ENCODE measurements at regions not wholly inside any gene's neighbourhood (a gene's known extent, or its start where the extent isn't known, plus 50 kb on each side); places are given as distances from the start of the nearest gene placed in this dataset.
"Not testable (repeated sequence)": the region's sequence is repeated elsewhere in the genome, so short reads cannot be mapped to it uniquely, and the experiment has no call there.

DNA sequence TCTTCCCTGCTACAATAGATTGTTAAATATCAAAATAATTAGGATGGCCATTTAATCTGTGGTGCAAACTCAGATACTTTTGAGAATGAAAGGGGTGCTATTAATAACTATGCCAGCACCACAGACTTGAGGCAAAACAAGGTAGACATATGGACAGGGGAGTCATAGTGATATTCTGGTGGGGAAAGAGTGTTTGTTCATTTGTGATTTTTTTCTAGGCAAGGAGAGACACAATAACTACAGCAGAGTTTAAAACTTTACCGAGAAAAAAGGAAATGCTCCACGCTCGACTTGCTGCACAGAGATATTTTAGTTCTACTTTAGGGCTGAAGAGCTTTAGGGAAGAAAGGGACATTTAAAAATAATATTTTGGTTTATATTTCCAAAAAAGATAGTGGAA is 611.2 kb upstream of the GRM7 start:
- no peak for ATAC-seq
- no peak for DNase-seq
- intact Hi-C loops (cut with micrococcal nuclease) = no loop called here

DNA sequence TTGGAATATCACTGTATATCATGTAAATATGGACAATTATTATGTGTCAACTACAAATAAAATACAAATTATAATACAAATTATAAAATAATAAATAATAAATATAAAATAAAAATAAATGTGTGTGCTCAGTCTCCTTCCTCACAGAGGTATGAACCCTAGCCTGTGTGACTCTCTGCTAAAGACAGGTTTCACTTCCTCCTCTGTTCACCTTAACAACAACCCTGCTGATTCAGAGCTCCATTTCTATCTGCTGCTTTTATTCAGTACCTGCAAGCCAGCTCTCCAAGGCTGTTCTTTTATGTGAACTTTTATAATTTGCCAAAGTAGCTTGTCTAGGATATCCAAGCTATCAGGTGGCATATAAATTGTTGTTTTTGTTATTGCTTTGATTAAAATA is 610.7 kb upstream of the GRM7 start:
- intact Hi-C loops (cut with micrococcal nuclease) = no loop called here
- DNase-seq (no peak), ATAC-seq (no peak)

DNA sequence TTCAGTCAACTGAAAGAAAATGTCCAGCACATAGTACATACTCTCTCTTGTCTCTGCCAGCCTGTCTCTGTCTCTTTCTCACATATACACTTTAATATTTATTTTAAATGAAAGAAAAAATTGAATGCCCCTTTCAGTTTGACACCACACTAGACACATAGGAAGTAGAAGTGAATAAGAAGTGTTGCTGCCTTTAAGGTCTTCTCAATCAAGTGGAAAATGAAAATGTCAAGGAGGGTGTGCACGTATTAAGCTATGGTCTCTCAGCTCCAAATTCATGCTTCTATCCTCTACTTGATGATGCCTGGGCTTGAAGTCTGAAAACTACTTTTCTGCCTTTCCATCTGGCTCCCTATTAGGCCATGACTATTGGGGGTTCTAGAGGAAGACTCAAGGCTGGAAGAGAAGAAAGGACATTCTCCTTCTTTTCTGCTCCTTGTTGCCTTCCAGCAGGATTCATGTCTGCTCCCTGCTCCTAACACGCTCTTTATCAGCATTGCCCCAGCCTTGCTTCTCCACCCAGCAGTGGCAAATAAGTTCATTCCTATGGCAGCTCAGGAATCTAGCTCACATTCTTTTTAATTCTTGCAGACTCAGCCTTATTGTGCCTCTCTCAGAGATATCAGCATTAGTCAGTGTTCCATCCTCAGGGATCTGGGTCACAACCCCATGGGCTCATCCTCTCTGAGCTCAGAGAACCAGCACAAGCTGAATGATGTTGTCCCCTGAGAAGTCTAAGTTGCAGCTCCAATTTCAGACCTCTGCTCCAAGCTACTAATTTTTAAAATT is 609.1 kb upstream of the GRM7 start:
- intact Hi-C loops (cut with micrococcal nuclease) = no loop called here
- ATAC-seq = no peak
- no peak for DNase-seq

DNA sequence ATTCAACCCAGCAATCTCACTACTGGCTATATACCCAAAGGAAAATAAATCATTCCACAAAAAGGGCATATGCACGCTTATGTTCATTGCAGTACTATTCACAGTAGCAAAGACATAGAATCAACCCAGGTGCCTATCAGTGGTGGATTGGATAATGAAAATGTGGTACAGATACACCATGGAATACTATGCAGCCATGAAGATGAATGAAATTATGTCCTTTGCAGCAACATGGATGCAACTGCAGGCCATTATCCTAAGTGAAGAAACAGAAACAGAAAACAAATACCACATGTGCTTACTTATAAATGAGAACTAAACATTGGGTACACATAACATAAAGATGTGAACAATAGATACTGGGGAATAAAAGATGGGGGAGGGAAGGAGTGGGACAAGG is 606.4 kb upstream of the GRM7 start:
- DNase-seq = no peak
- intact Hi-C loops (cut with micrococcal nuclease) = no loop called here
- ATAC-seq = no peak

DNA sequence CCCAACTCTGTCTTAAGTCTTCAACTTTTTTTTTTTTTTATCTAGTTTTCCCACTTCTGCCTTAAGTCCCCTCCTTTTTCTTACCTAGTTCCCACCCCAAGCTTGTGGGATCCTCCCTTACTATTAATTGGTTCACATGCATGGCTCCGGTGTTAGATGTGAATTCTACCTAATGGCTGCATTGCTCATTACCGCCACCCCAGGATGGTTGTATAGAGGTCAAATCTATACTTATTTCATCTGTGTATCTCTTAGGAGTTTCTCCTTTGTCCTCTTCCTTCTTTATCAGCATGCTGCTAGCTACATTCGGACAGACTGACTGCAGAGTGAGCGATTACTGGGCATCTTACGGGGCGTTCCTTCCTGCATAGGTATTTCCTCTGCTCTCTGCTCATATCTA is 605.7 kb upstream of the GRM7 start:
- intact Hi-C loops (cut with micrococcal nuclease) = no loop called here
- no peak for ATAC-seq

DNA sequence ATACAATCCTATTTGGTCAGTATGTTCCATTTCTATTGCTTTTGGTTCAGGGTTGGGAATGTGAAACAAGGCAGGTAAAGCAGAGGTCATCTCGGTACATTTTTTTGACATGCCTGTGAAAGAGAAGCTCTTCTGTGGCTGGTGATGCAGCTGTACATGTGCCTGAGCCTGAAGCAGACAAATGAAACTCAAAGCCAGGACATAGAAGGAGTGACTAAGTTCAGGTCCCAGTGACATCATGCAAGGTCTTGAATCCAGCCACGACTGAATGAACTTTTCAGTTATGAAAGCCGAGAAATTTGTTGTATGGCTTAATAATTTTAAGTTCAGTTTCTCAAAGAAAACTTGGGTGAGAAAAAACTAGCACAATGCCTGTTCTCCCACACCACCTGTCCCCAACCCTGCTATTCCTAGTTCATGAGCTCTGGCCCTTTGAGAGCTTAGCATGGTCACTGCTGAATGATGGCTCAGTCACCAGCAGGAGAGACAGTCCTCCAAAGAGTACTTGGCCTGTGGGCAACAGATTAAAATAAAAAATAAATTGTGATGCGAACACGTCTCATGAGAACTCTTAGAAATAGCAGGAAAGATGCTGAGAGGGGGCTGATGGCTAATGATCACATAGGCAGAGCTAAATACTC is 600.2 kb upstream of the GRM7 start:
- ATAC-seq (no peak), DNase-seq (no peak)
- intact Hi-C loops (cut with micrococcal nuclease) = no loop called here

More for the DNA sequence above, 605.7 kb upstream of the GRM7 start:
- DNase-seq = no peak

DNA sequence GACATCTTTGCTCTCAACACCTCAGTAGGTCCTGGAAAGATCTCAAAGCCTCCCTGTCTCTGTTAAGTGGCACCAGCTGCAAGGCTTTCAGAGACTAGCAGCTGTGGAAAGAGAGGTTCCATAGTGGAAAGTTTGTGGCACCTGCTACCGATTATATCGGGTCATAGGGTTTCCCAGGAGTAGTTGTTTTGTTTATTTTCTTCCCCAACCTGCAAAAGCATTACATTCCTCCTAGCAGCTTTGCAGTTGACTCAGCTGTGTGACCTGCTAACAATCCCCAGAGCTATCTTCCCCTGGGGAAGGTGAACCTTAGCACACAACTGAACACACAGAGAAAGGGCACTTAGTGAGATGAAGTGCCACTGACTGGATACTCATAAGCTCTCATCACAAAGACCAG is 598.9 kb upstream of the GRM7 start:
- intact Hi-C loops (cut with micrococcal nuclease) = no loop called here
- ATAC-seq (no peak), DNase-seq (no peak)

DNA sequence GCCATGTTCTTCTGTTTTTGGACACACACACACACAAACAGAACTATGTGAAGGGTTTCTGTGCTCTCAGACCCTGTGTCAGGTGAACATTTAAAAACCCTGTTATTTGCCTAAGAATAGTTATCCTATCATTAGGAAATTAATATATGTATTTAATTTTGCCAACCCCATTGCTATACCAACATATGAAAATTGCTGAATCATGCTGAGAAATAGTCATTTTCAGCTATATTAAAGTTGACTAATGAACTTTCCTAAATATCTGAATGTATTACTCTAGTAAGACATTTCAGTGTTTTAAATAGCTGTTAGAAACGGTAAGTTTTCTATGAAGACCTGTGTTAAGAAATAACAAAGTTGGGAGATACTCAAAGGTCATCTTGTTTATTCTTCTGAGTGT is 596.9 kb upstream of the GRM7 start:
- no peak for ATAC-seq
- intact Hi-C loops (cut with micrococcal nuclease) = no loop called here
- DNase-seq = no peak

DNA sequence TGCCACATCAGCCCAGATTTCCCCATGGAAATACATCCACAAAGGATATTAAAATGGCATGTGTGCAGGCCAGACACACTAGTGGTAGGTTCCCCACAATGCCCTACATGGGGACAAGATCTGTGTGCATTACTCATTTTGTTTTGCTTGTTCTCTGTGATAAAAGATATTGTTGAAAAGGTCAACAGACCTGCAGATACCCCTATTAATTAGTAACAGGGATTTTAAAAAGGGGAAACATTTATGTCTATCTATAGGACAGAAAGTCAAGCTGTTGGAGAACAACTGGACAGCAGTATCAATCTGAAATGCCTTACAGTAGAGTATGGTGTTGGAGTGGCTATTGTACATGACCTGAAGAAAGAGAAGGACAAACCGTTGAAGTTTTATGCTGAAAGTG is 596.0 kb upstream of the GRM7 start:
- ATAC-seq = no peak
- intact Hi-C loops (cut with micrococcal nuclease) = no loop called here
- no peak for DNase-seq

DNA sequence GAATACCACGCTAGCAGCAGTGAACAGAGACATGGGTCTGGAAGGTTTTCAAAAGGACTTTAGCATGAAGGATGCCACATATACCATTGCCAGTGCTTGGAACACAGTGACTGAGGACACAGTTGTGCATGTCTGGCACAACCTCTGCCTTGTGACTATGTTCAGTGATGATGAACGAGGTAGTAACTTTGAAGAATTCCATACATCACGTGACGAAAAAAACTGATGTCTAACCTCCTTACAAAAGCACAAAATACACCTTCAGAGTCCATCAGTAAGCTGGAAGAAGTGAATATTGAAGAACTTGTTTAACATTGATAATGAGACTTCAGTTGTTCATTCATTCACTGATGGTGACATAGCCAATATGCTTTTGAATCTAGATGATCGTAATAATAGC is 594.8 kb upstream of the GRM7 start:
- DNase-seq (no peak), ATAC-seq (no peak)
- intact Hi-C loops (cut with micrococcal nuclease) = no loop called here

DNA sequence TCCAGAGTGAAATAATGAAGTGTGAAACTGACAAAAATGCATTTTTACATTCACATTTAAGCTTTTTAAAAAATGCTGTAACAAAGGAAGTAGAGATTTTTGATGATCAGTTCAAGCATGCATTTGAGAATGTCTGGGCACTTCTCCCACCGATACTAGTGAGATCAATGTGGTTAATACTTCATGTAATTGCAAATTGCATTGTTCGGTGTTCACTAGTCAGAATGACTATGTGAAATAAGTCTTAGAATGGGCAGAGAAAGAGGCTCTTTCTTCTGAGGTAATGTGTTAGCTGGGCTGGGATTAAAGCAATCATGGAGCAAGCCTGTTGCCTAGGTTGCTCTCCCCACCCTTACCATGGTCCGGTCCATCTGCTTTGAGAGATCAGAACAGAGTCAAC is 587.0 kb upstream of the GRM7 start:
- no peak for DNase-seq
- ATAC-seq = no peak
- intact Hi-C loops (cut with micrococcal nuclease) = no loop called here

DNA sequence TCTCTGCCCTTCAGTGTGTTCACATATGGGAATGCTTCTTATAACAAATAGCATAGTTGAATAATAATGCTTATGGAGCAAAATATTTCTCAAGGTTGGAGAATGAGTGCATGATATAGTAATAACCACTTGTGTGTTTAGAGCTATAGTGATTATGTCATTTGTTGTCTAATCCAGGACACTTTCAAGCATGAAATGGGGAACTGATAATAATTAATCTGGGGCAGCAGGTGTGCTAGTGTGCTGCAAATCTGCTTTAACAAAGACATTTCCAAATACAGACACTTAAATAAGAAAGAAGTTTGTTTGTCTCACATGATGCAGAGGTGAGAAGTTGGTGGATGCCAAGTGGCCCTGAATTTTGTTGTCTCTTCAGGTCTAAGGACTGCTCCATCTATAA is 579.3 kb upstream of the GRM7 start:
- no peak for DNase-seq
- no peak for ATAC-seq
- intact Hi-C loops (cut with micrococcal nuclease) = no loop called here

DNA sequence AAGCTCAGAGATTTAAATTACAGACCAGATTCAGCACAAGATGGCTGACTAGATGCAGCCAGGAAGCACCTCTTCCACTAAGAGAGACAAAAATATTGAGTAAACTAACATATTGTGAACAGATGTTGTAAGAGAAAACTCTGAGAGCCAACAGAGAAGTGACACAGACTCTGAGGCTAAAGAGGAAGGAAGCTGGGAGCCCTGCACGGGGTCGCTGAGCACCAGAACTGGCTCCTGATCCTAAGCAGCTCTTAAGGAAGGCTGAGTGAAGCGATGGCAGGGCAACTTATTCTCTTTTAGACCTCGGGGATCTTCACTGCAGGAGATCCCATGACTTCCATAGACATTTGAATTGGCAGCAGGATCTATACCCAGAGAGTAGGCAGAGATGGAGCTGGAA is 578.0 kb upstream of the GRM7 start:
- no peak for ATAC-seq
- intact Hi-C loops (cut with micrococcal nuclease) = no loop called here
- no peak for DNase-seq

DNA sequence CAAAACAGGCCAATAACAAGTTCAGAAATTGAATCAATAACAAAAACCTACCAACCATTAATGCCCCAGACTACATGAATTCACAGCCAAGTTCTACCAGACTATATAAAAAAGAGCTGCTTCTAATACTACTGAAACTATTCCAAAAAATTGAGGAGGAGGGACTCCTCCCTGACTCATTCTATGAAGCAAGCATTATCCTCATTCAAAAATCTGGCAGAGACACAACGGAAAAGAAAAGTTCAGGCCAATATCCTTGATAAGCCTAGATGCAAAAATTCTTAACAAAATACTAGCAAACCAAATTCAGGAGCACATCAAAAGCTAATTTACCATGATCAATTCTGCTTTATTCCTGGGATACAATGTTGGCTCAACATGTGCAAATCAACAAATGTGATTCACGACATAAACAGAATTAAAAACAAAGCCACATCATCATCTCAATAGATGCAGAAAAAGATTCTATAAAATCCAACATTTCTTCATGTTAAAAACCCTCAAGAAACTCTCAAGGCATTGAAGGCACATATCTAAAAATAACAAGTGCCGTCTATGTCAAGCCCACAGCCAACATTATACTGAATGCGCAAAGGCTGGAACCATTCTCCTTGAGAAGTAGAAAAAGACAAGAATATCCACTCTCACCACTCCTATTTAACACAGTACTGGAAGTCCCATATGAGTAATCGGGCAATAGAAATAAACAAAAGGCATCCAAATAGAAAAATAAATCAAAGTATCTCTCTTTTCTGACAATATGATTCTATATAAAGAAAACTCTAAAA is 573.6 kb upstream of the GRM7 start:
- intact Hi-C loops (cut with micrococcal nuclease) = no loop called here
- ATAC-seq = no peak
- no peak for DNase-seq

DNA sequence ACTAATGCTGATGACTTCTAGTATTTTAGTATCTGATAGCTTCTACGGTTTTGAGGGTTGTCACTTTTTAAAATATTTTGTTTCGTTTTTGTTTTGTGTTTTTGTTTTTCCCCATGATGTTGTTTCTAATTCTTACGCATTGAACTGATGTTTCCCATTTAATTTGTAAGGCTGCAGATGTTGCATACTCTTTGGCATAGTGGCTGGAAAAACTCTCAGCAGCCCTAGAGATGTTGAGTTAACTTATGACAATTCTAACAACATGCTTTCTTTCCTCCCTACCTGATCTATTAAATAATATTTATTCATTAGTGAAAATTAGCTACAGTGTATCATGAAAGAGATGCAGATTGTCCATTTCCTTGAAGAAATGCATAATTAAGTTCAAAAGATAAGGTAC is 559.3 kb upstream of the GRM7 start:
- DNase-seq = no peak
- intact Hi-C loops (cut with micrococcal nuclease) = no loop called here
- no peak for ATAC-seq

DNA sequence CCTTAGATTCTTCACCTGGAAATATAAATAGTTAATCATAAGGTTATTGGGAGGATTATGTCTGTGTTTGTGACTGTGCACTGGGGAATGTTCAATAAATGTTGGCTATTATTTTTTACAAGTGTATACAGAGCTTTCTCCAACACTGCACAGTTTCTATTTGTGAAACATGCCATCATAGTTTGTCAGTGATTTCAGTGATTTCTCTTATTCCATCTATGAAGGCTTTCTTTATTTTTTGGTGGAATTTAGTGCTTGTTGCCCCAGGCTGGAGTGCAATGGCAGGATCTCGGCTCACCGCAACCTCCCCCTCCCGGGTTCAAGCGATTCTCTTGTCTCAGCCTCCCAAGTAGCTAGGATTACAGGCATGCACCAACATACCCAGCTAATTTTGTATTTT is 545.0 kb upstream of the GRM7 start:
- peak; percentile 8 for DNase-seq
- no peak for ATAC-seq
- intact Hi-C loops (cut with micrococcal nuclease) = no loop called here

DNA sequence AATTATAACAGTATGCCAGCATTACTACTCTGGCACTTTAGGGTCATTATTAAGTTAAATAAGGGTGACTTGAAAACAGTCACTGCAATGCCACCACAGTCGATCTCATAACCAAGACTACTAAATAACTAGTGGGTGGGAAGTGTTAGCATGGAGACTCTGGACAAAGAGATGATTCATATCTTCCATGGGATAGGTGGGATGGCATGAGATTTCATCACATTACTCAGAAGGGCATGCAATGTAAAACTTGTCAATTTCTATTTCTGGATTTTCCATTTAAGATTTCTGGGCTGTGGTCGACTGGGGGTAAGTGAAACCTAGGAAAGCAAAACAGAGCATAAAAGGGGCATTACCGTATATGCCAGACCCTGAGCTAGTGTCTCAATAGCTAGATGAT is 538.9 kb upstream of the GRM7 start:
- DNase-seq (no peak), ATAC-seq (no peak)
- intact Hi-C loops (cut with micrococcal nuclease) = no loop called here

DNA sequence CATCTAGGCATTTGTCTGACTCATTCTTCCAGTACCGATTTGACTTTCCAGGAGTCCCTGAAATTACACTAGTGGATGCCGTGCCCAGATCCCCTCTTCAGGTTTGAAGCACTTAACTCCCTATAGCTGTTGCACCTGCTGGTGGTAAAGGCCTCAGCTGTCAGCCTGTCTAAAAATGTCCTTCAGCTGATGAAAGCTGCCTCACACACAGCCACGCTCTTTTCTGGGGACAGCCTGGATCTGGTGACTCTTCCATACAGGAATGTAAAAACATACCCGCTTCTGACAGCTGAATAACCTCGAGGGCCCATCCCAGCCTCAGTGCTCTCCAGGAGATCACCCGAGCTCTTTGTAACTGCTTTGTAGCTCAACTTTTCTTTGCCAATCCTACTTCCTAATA is 534.1 kb upstream of the GRM7 start:
- intact Hi-C loops (cut with micrococcal nuclease) = no loop called here
- ATAC-seq = no peak
- no peak for DNase-seq

DNA sequence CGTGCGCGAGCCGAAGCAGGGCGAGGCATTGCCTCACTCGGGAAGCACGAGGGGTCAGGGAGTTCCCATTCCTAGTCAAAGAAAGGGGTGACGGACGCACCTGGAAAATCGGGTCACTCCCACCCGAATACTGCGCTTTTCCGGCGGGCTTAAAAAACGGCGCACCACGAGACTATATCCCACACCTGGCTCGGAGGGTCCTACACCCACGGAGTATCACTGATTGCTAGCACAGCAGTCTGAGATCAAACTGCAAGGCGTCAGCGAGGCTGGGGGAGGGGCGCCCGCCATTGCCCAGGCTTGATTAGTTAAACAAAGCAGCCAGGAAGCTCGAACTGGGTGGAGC is 520.0 kb upstream of the GRM7 start:
- intact Hi-C loops (cut with micrococcal nuclease); ATAC-seq; DNase-seq: not testable (repeated sequence)

DNA sequence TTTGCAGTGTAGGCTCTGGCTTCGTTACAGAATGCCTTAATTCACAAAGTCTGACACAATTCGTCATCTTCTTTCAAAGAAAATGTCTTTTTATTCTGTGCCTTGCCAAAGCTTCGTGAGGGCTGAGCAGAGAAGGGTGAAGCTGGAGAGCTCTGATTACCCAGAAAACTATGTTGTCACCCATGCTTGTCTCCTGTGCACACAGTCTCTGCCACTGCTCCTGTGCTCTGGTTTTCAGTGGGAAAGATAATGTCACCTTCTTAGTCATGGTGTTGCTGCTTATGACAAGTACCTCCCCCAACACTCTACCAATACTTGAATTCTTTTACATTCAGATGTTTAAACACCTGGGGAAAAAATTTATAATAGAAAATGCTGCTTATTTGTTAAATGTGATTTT is 509.2 kb upstream of the GRM7 start:
- ATAC-seq (no peak), DNase-seq (no peak)
- intact Hi-C loops (cut with micrococcal nuclease) = no loop called here

DNA sequence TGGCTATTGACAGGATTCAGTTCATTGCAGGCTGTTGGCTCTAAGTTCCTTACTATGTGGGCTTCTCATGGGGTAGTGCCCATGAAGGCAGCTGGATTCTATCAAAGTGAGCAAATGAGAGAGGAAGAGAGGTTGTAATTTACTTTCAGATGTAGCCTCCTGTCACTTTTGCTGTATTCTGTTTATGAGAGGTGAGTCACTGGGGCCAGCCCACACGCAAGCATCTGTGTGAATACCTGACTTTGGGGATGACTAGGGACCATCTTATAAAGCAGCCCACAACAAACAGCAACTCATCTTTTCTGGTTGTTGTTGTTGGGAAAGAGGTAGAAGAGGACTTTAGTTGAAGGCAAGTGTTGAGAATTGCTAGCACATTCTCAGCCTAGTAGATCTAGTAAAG is 506.3 kb upstream of the GRM7 start:
- ATAC-seq (no peak), DNase-seq (no peak)
- intact Hi-C loops (cut with micrococcal nuclease) = no loop called here

All from left ventricle myocardium superior (tissue), 1 donor.